ENCODE measurements at regions not wholly inside any gene's neighbourhood (a gene's known extent, or its start where the extent isn't known, plus 50 kb on each side); places are given as distances from the start of the nearest gene placed in this dataset.
"Not testable (repeated sequence)": the region's sequence is repeated elsewhere in the genome, so short reads cannot be mapped to it uniquely, and the experiment has no call there.

- DNase-seq = no peak
Observed at GRCh38 chr13:101003566-101003965, 329.0 kb upstream of the TMTC4 start.

- DNase-seq = no peak
Observed at GRCh38 chr13:100989392-100989791, 314.8 kb upstream of the TMTC4 start.

GRCh38 chr13:100988921-100989320, 314.3 kb upstream of the TMTC4 start:
- DNase-seq = no peak

- DNase-seq = no peak
Observed at GRCh38 chr13:100987948-100988347, 313.4 kb upstream of the TMTC4 start.

GRCh38 chr13:100986571-100986970, 312.0 kb upstream of the TMTC4 start:
- DNase-seq = no peak

- DNase-seq = peak in 1 of 2 experiments; percentile 15
Observed at GRCh38 chr13:100984085-100984705, 309.6 kb upstream of the TMTC4 start.

- no peak for DNase-seq
Observed at GRCh38 chr13:100983111-100983510, 308.5 kb upstream of the TMTC4 start.

GRCh38 chr13:100980171-100980570, 305.6 kb upstream of the TMTC4 start:
- DNase-seq = no peak

GRCh38 chr13:100977841-100978240, 303.2 kb upstream of the TMTC4 start:
- no peak for DNase-seq

GRCh38 chr13:100976993-100977392, 302.4 kb upstream of the TMTC4 start:
- DNase-seq = no peak

- not testable (repeated sequence) for DNase-seq
Observed at GRCh38 chr13:100975666-100976065, 301.1 kb upstream of the TMTC4 start.

- no peak for DNase-seq
Observed at GRCh38 chr13:100962585-100962984, 288.0 kb upstream of the TMTC4 start.

- DNase-seq = no peak
Observed at GRCh38 chr13:100961186-100961585, 286.6 kb upstream of the TMTC4 start.

GRCh38 chr13:100958831-100959230, 284.2 kb upstream of the TMTC4 start:
- no peak for DNase-seq

GRCh38 chr13:100957741-100958140, 283.1 kb upstream of the TMTC4 start:
- no peak for DNase-seq

- no peak for DNase-seq
Observed at GRCh38 chr13:100954430-100955305, 280.1 kb upstream of the TMTC4 start.

- no peak for DNase-seq
Observed at GRCh38 chr13:100951016-100951415, 276.4 kb upstream of the TMTC4 start.

- DNase-seq = not testable (repeated sequence)
Observed at GRCh38 chr13:100948937-100949336, 274.3 kb upstream of the TMTC4 start.

- DNase-seq = no peak
Observed at GRCh38 chr13:100946588-100946987, 272.0 kb upstream of the TMTC4 start.

GRCh38 chr13:100944791-100945345, 270.3 kb upstream of the TMTC4 start:
- no peak for DNase-seq

GRCh38 chr13:100942742-100943141, 268.1 kb upstream of the TMTC4 start:
- DNase-seq = no peak

GRCh38 chr13:100941377-100942368, 267.1 kb upstream of the TMTC4 start:
- no peak for DNase-seq

GRCh38 chr13:100940658-100941057, 266.1 kb upstream of the TMTC4 start:
- DNase-seq = no peak
